ENCODE measurements at regions not wholly inside any gene's neighbourhood (a gene's known extent, or its start where the extent isn't known, plus 50 kb on each side); places are given as distances from the start of the nearest gene placed in this dataset.

- TF ChIP-seq CTCF (IDR thresholded peaks at IDR 0.05) = no peak
- TF ChIP-seq POLR2A (IDR thresholded peaks at IDR 0.05) = no peak
- TF ChIP-seq POLR2AphosphoS5 (IDR thresholded peaks at IDR 0.05) = no peak
Observed at GRCh38 chr14:106841701-106842100, 1315.3 kb downstream of the TMEM121 start.

Measured in stomach (tissue), 4 donors.